ENCODE measurements at regions not wholly inside any gene's neighbourhood (a gene's known extent, or its start where the extent isn't known, plus 50 kb on each side); places are given as distances from the start of the nearest gene placed in this dataset.
A peak's percentile ranks its signal among the peaks of the same experiment; 100 is the strongest.
"Not testable (repeated sequence)": the region's sequence is repeated elsewhere in the genome, so short reads cannot be mapped to it uniquely, and the experiment has no call there.

- ATAC-seq (no peak), DNase-seq (ENCODE audit: low spot score in 2 of 2) (no peak)
- Mint-ChIP-seq H3K9me3 (peaks cover 3% of the 10 kb centered on the region), H3K27ac (no peak overlapping the region), H3K36me3 (no peaks in the 10 kb centered on the region), H3K4me3 (no peak overlapping the region), H3K4me1 (no peaks in the 10 kb centered on the region)
Measured at GRCh38 chr2:53173698-53174455, 593.7 kb upstream of the CHAC2 start.

GRCh38 chr2:53173091-53173490 lies 594.5 kb upstream of the CHAC2 start:
- ATAC-seq = no peak
- no peaks in the 10 kb centered on the region for H3K36me3 Mint-ChIP-seq

GRCh38 chr2:53170466-53170865 lies 597.1 kb upstream of the CHAC2 start:
- no peaks in the 10 kb centered on the region for H3K4me1 Mint-ChIP-seq
- no peaks in the 10 kb centered on the region for H3K36me3 Mint-ChIP-seq
- H3K27ac Mint-ChIP-seq = no peak overlapping the region
- ATAC-seq = no peak
- no peak overlapping the region for H3K4me3 Mint-ChIP-seq
- peaks cover 3% of the 10 kb centered on the region for H3K9me3 Mint-ChIP-seq
- DNase-seq (ENCODE audit: low spot score in 2 of 2) = no peak

More at GRCh38 chr2:53173091-53173490, 594.5 kb upstream of the CHAC2 start:
- H3K4me1 Mint-ChIP-seq = no peaks in the 10 kb centered on the region
- H3K4me3 Mint-ChIP-seq = no peak overlapping the region
- no peak for DNase-seq (ENCODE audit: low spot score in 2 of 2)
- H3K27ac Mint-ChIP-seq = no peak overlapping the region
- H3K9me3 Mint-ChIP-seq = peaks cover 3% of the 10 kb centered on the region

- Mint-ChIP-seq H3K4me1 (no peaks in the 10 kb centered on the region), H3K27ac (no peak overlapping the region), H3K36me3 (no peaks in the 10 kb centered on the region), H3K4me3 (no peak overlapping the region), H3K9me3 (peaks cover 5% of the 10 kb centered on the region)
- DNase-seq (ENCODE audit: low spot score in 2 of 2) (no peak), ATAC-seq (no peak)
Measured at GRCh38 chr2:53167227-53167626, 600.4 kb upstream of the CHAC2 start.

GRCh38 chr2:53150146-53150545 lies 617.5 kb upstream of the CHAC2 start:
- DNase-seq (ENCODE audit: low spot score in 2 of 2) = no peak
- no peak overlapping the region for H3K27ac Mint-ChIP-seq
- H3K9me3 Mint-ChIP-seq = peaks cover 10% of the 10 kb centered on the region

GRCh38 chr2:53148221-53148620 lies 619.4 kb upstream of the CHAC2 start:
- Mint-ChIP-seq H3K4me3 (no peak overlapping the region), H3K4me1 (no peaks in the 10 kb centered on the region), H3K36me3 (no peaks in the 10 kb centered on the region), H3K27ac (no peak overlapping the region), H3K9me3 (peaks cover 10% of the 10 kb centered on the region)
- no peak for DNase-seq (ENCODE audit: low spot score in 2 of 2)
- no peak for ATAC-seq

More at GRCh38 chr2:53150146-53150545, 617.5 kb upstream of the CHAC2 start:
- no peak overlapping the region for H3K4me3 Mint-ChIP-seq
- H3K36me3 Mint-ChIP-seq = no peaks in the 10 kb centered on the region
- no peak for ATAC-seq
- no peaks in the 10 kb centered on the region for H3K4me1 Mint-ChIP-seq

- Mint-ChIP-seq H3K27ac (no peak overlapping the region), H3K36me3 (no peaks in the 10 kb centered on the region), H3K4me3 (no peak overlapping the region), H3K4me1 (peaks cover 6% of the 10 kb centered on the region), H3K9me3 (no peaks in the 10 kb centered on the region)
- ATAC-seq (peak; percentile 60), DNase-seq (ENCODE audit: low spot score in 2 of 2) (no peak)
Measured at GRCh38 chr2:53131416-53131815, 636.2 kb upstream of the CHAC2 start.

- Mint-ChIP-seq H3K27ac (no peak overlapping the region), H3K9me3 (no peaks in the 10 kb centered on the region), H3K36me3 (no peaks in the 10 kb centered on the region), H3K4me3 (no peak overlapping the region), H3K4me1 (peaks cover 6% of the 10 kb centered on the region)
- DNase-seq (ENCODE audit: low spot score in 2 of 2) (no peak), ATAC-seq (peak; percentile 95)
Measured at GRCh38 chr2:53130441-53130943, 637.1 kb upstream of the CHAC2 start.

GRCh38 chr2:53129851-53130250 lies 637.8 kb upstream of the CHAC2 start:
- no peak for ATAC-seq
- Mint-ChIP-seq H3K9me3 (no peaks in the 10 kb centered on the region), H3K4me3 (no peak overlapping the region), H3K36me3 (no peaks in the 10 kb centered on the region), H3K27ac (no peak overlapping the region), H3K4me1 (peaks cover 6% of the 10 kb centered on the region)
- no peak for DNase-seq (ENCODE audit: low spot score in 2 of 2)

GRCh38 chr2:53127061-53127650 lies 640.4 kb upstream of the CHAC2 start:
- Mint-ChIP-seq H3K27ac (no peak overlapping the region), H3K4me1 (peaks cover 6% of the 10 kb centered on the region), H3K4me3 (no peak overlapping the region), H3K9me3 (peaks cover 5% of the 10 kb centered on the region), H3K36me3 (no peaks in the 10 kb centered on the region)
- no peak for DNase-seq (ENCODE audit: low spot score in 2 of 2)
- ATAC-seq = no peak

- H3K36me3 Mint-ChIP-seq = no peaks in the 10 kb centered on the region
- no peak for DNase-seq (ENCODE audit: low spot score in 2 of 2)
- H3K4me3 Mint-ChIP-seq = no peak overlapping the region
- no peaks in the 10 kb centered on the region for H3K4me1 Mint-ChIP-seq
- ATAC-seq = no peak
- peaks cover 10% of the 10 kb centered on the region for H3K9me3 Mint-ChIP-seq
- no peak overlapping the region for H3K27ac Mint-ChIP-seq
Measured at GRCh38 chr2:53114991-53115390, 652.6 kb upstream of the CHAC2 start.

GRCh38 chr2:53114582-53114981 lies 653.0 kb upstream of the CHAC2 start:
- H3K4me1 Mint-ChIP-seq = no peaks in the 10 kb centered on the region
- H3K4me3 Mint-ChIP-seq = no peak overlapping the region
- H3K36me3 Mint-ChIP-seq = no peaks in the 10 kb centered on the region
- DNase-seq (ENCODE audit: low spot score in 2 of 2) (no peak), ATAC-seq (no peak)
- no peak overlapping the region for H3K27ac Mint-ChIP-seq
- H3K9me3 Mint-ChIP-seq = peaks cover 10% of the 10 kb centered on the region

GRCh38 chr2:53112408-53112807 lies 655.2 kb upstream of the CHAC2 start:
- not testable (repeated sequence) for H3K4me3 Mint-ChIP-seq; H3K36me3 Mint-ChIP-seq; DNase-seq (ENCODE audit: low spot score in 2 of 2); H3K9me3 Mint-ChIP-seq; H3K27ac Mint-ChIP-seq; H3K4me1 Mint-ChIP-seq; ATAC-seq

GRCh38 chr2:53111406-53111805 lies 656.2 kb upstream of the CHAC2 start:
- Mint-ChIP-seq H3K36me3 (no peaks in the 10 kb centered on the region), H3K9me3 (peaks cover 3% of the 10 kb centered on the region), H3K4me1 (no peaks in the 10 kb centered on the region), H3K27ac (no peak overlapping the region), H3K4me3 (no peak overlapping the region)
- no peak for ATAC-seq
- no peak for DNase-seq (ENCODE audit: low spot score in 2 of 2)

GRCh38 chr2:53111004-53111403 lies 656.6 kb upstream of the CHAC2 start:
- Mint-ChIP-seq H3K4me1 (no peaks in the 10 kb centered on the region), H3K36me3 (no peaks in the 10 kb centered on the region), H3K9me3 (peaks cover 3% of the 10 kb centered on the region), H3K4me3 (no peak overlapping the region), H3K27ac (no peak overlapping the region)
- no peak for DNase-seq (ENCODE audit: low spot score in 2 of 2)
- no peak for ATAC-seq

GRCh38 chr2:53108246-53108645 lies 659.4 kb upstream of the CHAC2 start:
- no peak overlapping the region for H3K27ac Mint-ChIP-seq
- no peak for DNase-seq (ENCODE audit: low spot score in 2 of 2)
- ATAC-seq = no peak
- no peak overlapping the region for H3K4me3 Mint-ChIP-seq
- H3K4me1 Mint-ChIP-seq = no peaks in the 10 kb centered on the region
- H3K36me3 Mint-ChIP-seq = no peaks in the 10 kb centered on the region
- H3K9me3 Mint-ChIP-seq = peaks cover 3% of the 10 kb centered on the region

Data from stimulated activated effector memory CD8-positive, alpha-beta T cell treated with anti-CD3 and anti-CD28 coated beads, Interleukin-12 subunit alpha, Interleukin-12 subunit beta, amount 100 ng/mL, for 72 hours (primary cell).